GM23338 (cell line): ENCODE measurements at regions not wholly inside any gene's neighbourhood (a gene's known extent, or its start where the extent isn't known, plus 50 kb on each side); places are given as distances from the start of the nearest gene placed in this dataset.

Experiments used
- ATAC-seq: fragments of 200-7000 bp; cut with Tn5 transposase; 3 replicates; pipeline ENCODE4 v1.9.1; 2020
- DNase-seq: peaks from one replicate; pipeline ENCODE4 v3.0.0-alpha.2; 2015; ENCODE audit warnings: low spot score
- H2AFZ ChIP-seq: fragments of 200-600 bp; sonication (generic); 2 replicates; pipeline ENCODE4 v1.8.0; 2016; ENCODE audit warnings: antibody characterized with exemption, mild to moderate bottlenecking, moderate library complexity
- H3F3A ChIP-seq: fragments of 200-600 bp; sonication (generic); replicated peaks from 2 replicates; pipeline ENCODE4 v1.8.0; 2017; ENCODE audit warnings: antibody characterized with exemption, mixed run types, low read depth
- H3K27ac ChIP-seq: fragments of 200-600 bp; sonication (generic); 2 replicates; pipeline ENCODE4 v1.6.1; 2016; ENCODE audit warnings: low read depth
- H3K27me3 ChIP-seq: fragments of 200-600 bp; sonication (generic); 2 replicates; pipeline ENCODE4 v1.8.0; 2016; ENCODE audit warnings: mild to moderate bottlenecking, mixed run types, moderate library complexity; ENCODE audit not compliant: insufficient read depth
- H3K36me3 ChIP-seq: fragments of 200-600 bp; sonication (generic); 2 replicates; pipeline ENCODE4 v1.8.0; 2016; ENCODE audit warnings: mild to moderate bottlenecking; ENCODE audit not compliant: insufficient read depth
- H3K4me1 ChIP-seq: fragments of 200-600 bp; sonication (generic); 2 replicates; pipeline ENCODE4 v1.8.0; 2016; ENCODE audit warnings: mild to moderate bottlenecking, moderate library complexity; ENCODE audit not compliant: insufficient read depth
- H3K4me2 ChIP-seq: fragments of 200-600 bp; sonication (generic); 2 replicates; pipeline ENCODE4 v1.7.1; 2017; ENCODE audit warnings: mixed run types
- H3K4me3 ChIP-seq: fragments of 200-600 bp; sonication (generic); 2 replicates; pipeline ENCODE4 v1.6.1; 2016; ENCODE audit warnings: mixed run types
- H3K79me2 ChIP-seq: fragments of 200-600 bp; sonication (generic); replicated peaks from 2 replicates; pipeline ENCODE4 v1.8.0; 2017; ENCODE audit warnings: mild to moderate bottlenecking; ENCODE audit not compliant: insufficient read depth
- H3K9me2 ChIP-seq: fragments of 200-600 bp; sonication (generic); 2 replicates; pipeline ENCODE4 v1.8.0; 2017; ENCODE audit not compliant: insufficient read depth
- H4K20me1 ChIP-seq: fragments of 200-600 bp; sonication (generic); replicated peaks from 2 replicates; pipeline ENCODE4 v1.8.0; 2017; ENCODE audit warnings: mild to moderate bottlenecking; ENCODE audit not compliant: insufficient read depth
- H3K27ac Mint-ChIP-seq: 2 replicates; pipeline ENCODE4 v1.8.0; 2020; ENCODE audit warnings: inconsistent platforms, mild to moderate bottlenecking, moderate library complexity, mixed read lengths
- H3K27me3 Mint-ChIP-seq: 3 replicates; pipeline ENCODE4 v1.8.0; 2022; ENCODE audit warnings: low read depth, mild to moderate bottlenecking, moderate library complexity, mixed read lengths, inconsistent platforms; ENCODE audit not compliant: insufficient read depth, poor library complexity
- H3K36me3 Mint-ChIP-seq: 3 replicates; pipeline ENCODE4 v1.8.0; 2021; ENCODE audit warnings: low read depth, mild to moderate bottlenecking, inconsistent platforms, moderate library complexity, mixed read lengths
- H3K4me1 Mint-ChIP-seq: 3 replicates; pipeline ENCODE4 v1.8.0; 2020; ENCODE audit warnings: mild to moderate bottlenecking, inconsistent platforms, mixed read lengths
- H3K4me3 Mint-ChIP-seq: 3 replicates; pipeline ENCODE4 v1.8.0; 2021; ENCODE audit warnings: moderate library complexity, mild to moderate bottlenecking, inconsistent platforms, mixed read lengths
- H3K9me3 Mint-ChIP-seq: 3 replicates; pipeline ENCODE4 v1.8.0; 2020; ENCODE audit warnings: moderate library complexity, mild to moderate bottlenecking, inconsistent platforms, mixed read lengths
- CTCF ChIP-seq, 2 experiments: fragments of 200-600 bp in 1 of 2; sonication (generic) in 1 of 2; conservative IDR thresholded peaks; 2 replicates each; pipeline versions ENCODE4 v1.5.1 to v1.6.1; 2016 to 2017; ENCODE audit warnings: antibody characterized with exemption in 2 of 2, low read depth in 2 of 2, mild to moderate bottlenecking in 2 of 2, moderate library complexity in 1 of 2
- ETS1 ChIP-seq: IDR thresholded peaks from 2 replicates; pipeline ENCODE4 v1.6.1; 2016; ENCODE audit warnings: antibody characterized with exemption
- EZH2 ChIP-seq: fragments of 200-600 bp; sonication (generic); IDR thresholded peaks from one replicate; pipeline ENCODE4 v1.8.0; 2017; ENCODE audit warnings: antibody characterized with exemption, mild to moderate bottlenecking, low read depth; ENCODE audit not compliant: unreplicated experiment
- EZH2phosphoT487 ChIP-seq: fragments of 200-600 bp; sonication (generic); IDR thresholded peaks from one replicate; pipeline ENCODE4 v1.8.1; 2018; ENCODE audit warnings: antibody characterized with exemption; ENCODE audit not compliant: unreplicated experiment
- JUNB ChIP-seq: IDR thresholded peaks from one replicate; pipeline ENCODE4 v1.6.1; 2016; ENCODE audit warnings: antibody characterized with exemption; ENCODE audit not compliant: unreplicated experiment
- NANOG ChIP-seq: IDR thresholded peaks from 2 replicates; pipeline ENCODE4 v1.6.1; 2016; ENCODE audit warnings: antibody characterized with exemption, borderline replicate concordance
- POLR2AphosphoS5 ChIP-seq: IDR thresholded peaks from 2 replicates; pipeline ENCODE4 v1.6.1; 2016; ENCODE audit warnings: antibody characterized with exemption, low read depth
- STAT1 ChIP-seq: IDR thresholded peaks from one replicate; pipeline ENCODE4 v1.6.1; 2016; ENCODE audit warnings: antibody characterized with exemption; ENCODE audit not compliant: unreplicated experiment
- ZNF114 ChIP-seq: fragments of 250-450 bp; sonication (Bioruptor Pico); IDR thresholded peaks from 2 replicates; pipeline ENCODE4 v1.5.0; 2020; ENCODE audit warnings: mild to moderate bottlenecking, moderate library complexity
- ZNF331 ChIP-seq: fragments of 250-450 bp; sonication (Bioruptor Pico); IDR thresholded peaks from 2 replicates; pipeline ENCODE4 v1.5.0; 2020; ENCODE audit warnings: low read depth, mild to moderate bottlenecking, moderate library complexity
- ZNF462 ChIP-seq: fragments of 250-450 bp; sonication (Bioruptor Pico); IDR thresholded peaks from 2 replicates; pipeline ENCODE4 v1.5.0; 2020; ENCODE audit warnings: mild to moderate bottlenecking, moderate library complexity

GRCh38 chr22:44383064-44383575, 70.4 kb upstream of the SHISAL1 start:
- no peak overlapping the region for H3K4me3 ChIP-seq
- TF ChIP-seq ZNF331 (CRISPR knock-in tag) (no peak), STAT1 (no peak), EZH2 (no peak), ETS1 (no peak), NANOG (no peak), JUNB (no peak), ZNF462 (CRISPR knock-in tag) (no peak), ZNF114 (no peak), POLR2AphosphoS5 (no peak), EZH2phosphoT487 (no peak), CTCF (conservative IDR thresholded peaks at IDR 0.05; ENCODE audit: low read depth in 2 of 2) (no peak)
- H3K9me2 ChIP-seq = no peaks in the 10 kb centered on the region
- no peak overlapping the region for H2AFZ ChIP-seq
- H3F3A ChIP-seq = no peaks in the 10 kb centered on the region
- no peaks in the 10 kb centered on the region for H4K20me1 ChIP-seq
- H3K4me2 ChIP-seq = no peak overlapping the region
- H3K4me1 ChIP-seq = no peaks in the 10 kb centered on the region
- H3K27ac ChIP-seq = no peak overlapping the region
- Mint-ChIP-seq H3K27me3 (peaks cover 17% of the 10 kb centered on the region), H3K4me3 (no peak overlapping the region), H3K9me3 (peaks cover 2% of the 10 kb centered on the region; the same call in 1 of the 3 replicates), H3K36me3 (no peaks in the 10 kb centered on the region), H3K4me1 (peaks cover 7% of the 10 kb centered on the region; the same call in 2 of the 3 replicates), H3K27ac (no peak overlapping the region)
- DNase-seq (no peak), ATAC-seq (no peak)
- H3K79me2 ChIP-seq = no peaks in the 10 kb centered on the region
- H3K36me3 ChIP-seq = no peaks in the 10 kb centered on the region
- no peaks in the 10 kb centered on the region for H3K27me3 ChIP-seq
